GM21717 (cell line): ENCODE measurements at regions not wholly inside any gene's neighbourhood (a gene's known extent, or its start where the extent isn't known, plus 50 kb on each side); places are given as distances from the start of the nearest gene placed in this dataset.

Source experiments
- ATAC-seq: cut with Tn5 transposase; IDR thresholded peaks from one replicate; pipeline ENCODE4 v1.9.1; 2021; ENCODE audit warnings: mild to moderate bottlenecking, moderate library complexity; ENCODE audit not compliant: unreplicated experiment

GRCh38 chr4:177103619-177104018 lies 206.1 kb upstream of the NEIL3 start:
- no peak for ATAC-seq

GRCh38 chr4:177105536-177105935 lies 204.1 kb upstream of the NEIL3 start:
- no peak for ATAC-seq

- ATAC-seq, result no peak
Measured at GRCh38 chr4:177107288-177107921, 202.3 kb upstream of the NEIL3 start.

- no peak for ATAC-seq
Measured at GRCh38 chr4:177108708-177109107, 201.0 kb upstream of the NEIL3 start.

GRCh38 chr4:177109769-177110168 lies 199.9 kb upstream of the NEIL3 start:
- no peak for ATAC-seq

GRCh38 chr4:177116161-177116560 lies 193.5 kb upstream of the NEIL3 start:
- no peak for ATAC-seq

GRCh38 chr4:177117256-177117655 lies 192.4 kb upstream of the NEIL3 start:
- no peak for ATAC-seq

GRCh38 chr4:177118596-177118995 lies 191.1 kb upstream of the NEIL3 start:
- ATAC-seq, result no peak

- ATAC-seq, result no peak
Measured at GRCh38 chr4:177119021-177119471, 190.6 kb upstream of the NEIL3 start.

GRCh38 chr4:177119691-177120090 lies 190.0 kb upstream of the NEIL3 start:
- no peak for ATAC-seq

- no peak for ATAC-seq
Measured at GRCh38 chr4:177123811-177124210, 185.9 kb upstream of the NEIL3 start.

GRCh38 chr4:177124349-177125064 lies 185.2 kb upstream of the NEIL3 start:
- no peak for ATAC-seq

- ATAC-seq, result no peak
Measured at GRCh38 chr4:177125656-177126055, 184.0 kb upstream of the NEIL3 start.

- ATAC-seq, result no peak
Measured at GRCh38 chr4:177127658-177128057, 182.0 kb upstream of the NEIL3 start.

GRCh38 chr4:177128306-177128705 lies 181.4 kb upstream of the NEIL3 start:
- ATAC-seq, result no peak

GRCh38 chr4:177131736-177132135 lies 177.9 kb upstream of the NEIL3 start:
- no peak for ATAC-seq

GRCh38 chr4:177147668-177148067 lies 162.0 kb upstream of the NEIL3 start:
- ATAC-seq, result no peak

- no peak for ATAC-seq
Measured at GRCh38 chr4:177155454-177155853, 154.2 kb upstream of the NEIL3 start.

GRCh38 chr4:177159600-177159999 lies 150.1 kb upstream of the NEIL3 start:
- ATAC-seq, result no peak

- ATAC-seq, result no peak
Measured at GRCh38 chr4:177161781-177162180, 147.9 kb upstream of the NEIL3 start.

GRCh38 chr4:177163532-177163931 lies 146.1 kb upstream of the NEIL3 start:
- ATAC-seq, result no peak

GRCh38 chr4:177171588-177171987 lies 138.1 kb upstream of the NEIL3 start:
- ATAC-seq, result no peak

GRCh38 chr4:177175473-177175872 lies 134.2 kb upstream of the NEIL3 start:
- ATAC-seq, result no peak
